MCF 10A (cell line): ENCODE measurements at regions not wholly inside any gene's neighbourhood (a gene's known extent, or its start where the extent isn't known, plus 50 kb on each side); places are given as distances from the start of the nearest gene placed in this dataset.

Experiments used
- BruUV-seq: library from RNA; stranded (reverse); fragments of 400-500 nt; replicated peaks from 2 replicates; lab custom pipeline; 2021; lab: Mats Ljungman, UMichigan
- CTCF ChIA-PET: fragments of 300-600 bp; sonication (Branson Sonifier 250); formaldehyde crosslinking; extraction: SDS; loops from one replicate; lab custom pipeline; 2021; ENCODE audit warnings: antibody characterized with exemption, inconsistent platforms; lab: Yijun Ruan, JAX
- POLR2A ChIA-PET: fragments of 300-600, 350-650 bp; sonication (Branson Sonifier 250); formaldehyde crosslinking; extraction: SDS; loops from one replicate; lab custom pipeline; 2020; ENCODE audit warnings: antibody characterized with exemption, inconsistent platforms; lab: Yijun Ruan, JAX
- DNase-seq: peaks from one replicate; pipeline ENCODE4 v3.0.0-alpha.2; 2018; ENCODE audit not compliant: unreplicated experiment
- H3K27ac Mint-ChIP-seq: one replicate; pipeline ENCODE4 v1.8.0; 2022; ENCODE audit warnings: mild to moderate bottlenecking, low read depth, mixed read lengths; ENCODE audit not compliant: unreplicated experiment
- H3K27me3 Mint-ChIP-seq: one replicate; pipeline ENCODE4 v1.8.0; 2022; ENCODE audit warnings: mixed read lengths; ENCODE audit not compliant: insufficient read depth, unreplicated experiment
- H3K36me3 Mint-ChIP-seq: one replicate; pipeline ENCODE4 v1.8.0; 2022; ENCODE audit warnings: mild to moderate bottlenecking, moderate library complexity, mixed read lengths; ENCODE audit not compliant: insufficient read depth, unreplicated experiment
- H3K4me1 Mint-ChIP-seq: one replicate; pipeline ENCODE4 v1.8.0; 2022; ENCODE audit warnings: mixed read lengths; ENCODE audit not compliant: insufficient read depth, unreplicated experiment
- H3K4me3 Mint-ChIP-seq: one replicate; pipeline ENCODE4 v1.8.0; 2022; ENCODE audit warnings: mild to moderate bottlenecking, moderate library complexity, mixed read lengths; ENCODE audit not compliant: unreplicated experiment
- H3K9me3 Mint-ChIP-seq: one replicate; pipeline ENCODE4 v1.8.0; 2022; ENCODE audit warnings: mixed read lengths; ENCODE audit not compliant: unreplicated experiment
- intact Hi-C: fragments of 100-400 bp; cut with micrococcal nuclease; formaldehyde crosslinking; loops from 2 replicates; pipeline ENCODE4 v1.14.1; 2022
- TF ChIP-seq, protein P1 (sequence below): fragments of 200-600 bp; IDR thresholded peaks from one replicate; pipeline ENCODE4 v1.8.0; 2022; ENCODE audit warnings: antibody characterized with exemption, mild to moderate bottlenecking; ENCODE audit not compliant: unreplicated experiment

- intact Hi-C loops, result no loop called here
- H3K4me1 Mint-ChIP-seq, result no peaks in the 10 kb centered on the region
- TF ChIP-seq, protein P1, sequence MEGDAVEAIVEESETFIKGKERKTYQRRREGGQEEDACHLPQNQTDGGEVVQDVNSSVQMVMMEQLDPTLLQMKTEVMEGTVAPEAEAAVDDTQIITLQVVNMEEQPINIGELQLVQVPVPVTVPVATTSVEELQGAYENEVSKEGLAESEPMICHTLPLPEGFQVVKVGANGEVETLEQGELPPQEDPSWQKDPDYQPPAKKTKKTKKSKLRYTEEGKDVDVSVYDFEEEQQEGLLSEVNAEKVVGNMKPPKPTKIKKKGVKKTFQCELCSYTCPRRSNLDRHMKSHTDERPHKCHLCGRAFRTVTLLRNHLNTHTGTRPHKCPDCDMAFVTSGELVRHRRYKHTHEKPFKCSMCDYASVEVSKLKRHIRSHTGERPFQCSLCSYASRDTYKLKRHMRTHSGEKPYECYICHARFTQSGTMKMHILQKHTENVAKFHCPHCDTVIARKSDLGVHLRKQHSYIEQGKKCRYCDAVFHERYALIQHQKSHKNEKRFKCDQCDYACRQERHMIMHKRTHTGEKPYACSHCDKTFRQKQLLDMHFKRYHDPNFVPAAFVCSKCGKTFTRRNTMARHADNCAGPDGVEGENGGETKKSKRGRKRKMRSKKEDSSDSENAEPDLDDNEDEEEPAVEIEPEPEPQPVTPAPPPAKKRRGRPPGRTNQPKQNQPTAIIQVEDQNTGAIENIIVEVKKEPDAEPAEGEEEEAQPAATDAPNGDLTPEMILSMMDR, result no peak
- BruUV-seq, result no TSS peak
- no peaks in the 10 kb centered on the region for H3K36me3 Mint-ChIP-seq
- ChIA-PET POLR2A (no interaction called here), CTCF (no interaction called here)
- H3K9me3 Mint-ChIP-seq, result no peaks in the 10 kb centered on the region
- DNase-seq, result no peak
- no peak overlapping the region for H3K27ac Mint-ChIP-seq
- no peak overlapping the region for H3K4me3 Mint-ChIP-seq
- peaks cover 70% of the 10 kb centered on the region for H3K27me3 Mint-ChIP-seq
Measured at GRCh38 chrX:134137341-134137740, 99.6 kb upstream of the CCDC160 start.

DNA sequence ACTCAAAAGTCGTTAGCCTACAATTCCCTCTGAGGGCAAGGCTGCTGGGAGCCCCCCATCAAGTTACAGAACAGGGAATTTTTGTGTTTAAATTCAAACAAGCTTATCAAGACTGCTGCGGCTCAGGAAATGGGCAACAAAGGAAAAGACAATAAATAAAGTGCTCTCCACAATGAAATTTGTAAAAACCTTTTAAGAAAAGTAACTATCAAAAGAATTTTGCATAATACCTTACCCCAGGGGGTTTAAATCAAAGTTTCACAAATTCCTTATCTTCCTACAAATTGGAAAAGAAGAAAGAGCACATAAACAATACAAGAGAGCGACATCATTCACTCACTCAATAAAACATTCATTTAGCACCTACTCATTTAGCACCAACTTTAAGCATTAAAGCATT lies 97.9 kb upstream of the CCDC160 start:
- Mint-ChIP-seq H3K4me3 (no peak overlapping the region), H3K9me3 (no peaks in the 10 kb centered on the region), H3K27ac (no peak overlapping the region), H3K36me3 (no peaks in the 10 kb centered on the region), H3K4me1 (no peaks in the 10 kb centered on the region), H3K27me3 (peaks cover 75% of the 10 kb centered on the region)
- TF ChIP-seq, protein P1, result no peak
- DNase-seq, result no peak
- ChIA-PET CTCF (interaction anchor here (1.2 kb wide), 1 partner anchor 180 kb away, joined by 4 read pairs; no protein-coding TSS in a partner anchor), POLR2A (no interaction called here)
- BruUV-seq, result no TSS peak
- intact Hi-C loops, result no loop called here

- H3K27ac Mint-ChIP-seq, result no peak overlapping the region
- intact Hi-C loops, result loop anchor here (1.0 to 10.0 kb wide), 3 partner anchors 119 to 352 kb away; no protein-coding TSS in a partner anchor
- no peaks in the 10 kb centered on the region for H3K9me3 Mint-ChIP-seq
- ChIA-PET CTCF (interaction anchor here (0.6 to 4.2 kb wide), 37 partner anchors 9 to 1596 kb away, joined by 3 to 51 read pairs (median 4); no protein-coding TSS in a partner anchor), POLR2A (interaction anchor here (0.6 to 1.0 kb wide), 5 partner anchors 226 to 515 kb away, joined by 3 to 4 read pairs (median 3); no protein-coding TSS in a partner anchor)
- no peaks in the 10 kb centered on the region for H3K36me3 Mint-ChIP-seq
- H3K4me1 Mint-ChIP-seq, result no peaks in the 10 kb centered on the region
- TF ChIP-seq, protein P1, result peak; percentile 38
- DNase-seq, result peak; percentile 36
- no peak overlapping the region for H3K4me3 Mint-ChIP-seq
- BruUV-seq, result no TSS peak
- peaks cover 34% of the 10 kb centered on the region for H3K27me3 Mint-ChIP-seq
Measured at GRCh38 chrX:134144231-134144630, 92.8 kb upstream of the CCDC160 start.

DNA sequence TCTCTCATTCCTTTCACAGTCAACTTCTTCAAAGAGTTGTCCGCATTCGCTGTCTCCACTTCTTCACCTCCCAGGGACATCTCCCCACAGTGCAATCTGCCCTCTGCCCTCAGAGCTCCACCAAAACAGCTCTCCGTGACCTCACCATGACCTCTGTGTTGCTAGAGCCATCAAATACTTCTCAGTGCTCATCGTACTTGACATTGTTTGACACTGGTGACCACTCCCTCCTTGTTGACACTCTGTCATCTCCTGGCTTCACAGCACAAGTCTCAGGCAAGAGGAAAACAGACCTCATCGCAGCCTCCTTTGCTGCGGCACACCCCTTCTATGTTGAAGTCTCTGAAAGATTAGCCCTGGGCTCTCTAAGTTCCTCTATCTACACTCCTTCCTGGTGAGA lies 90.5 kb upstream of the CCDC160 start:
- intact Hi-C loops, result loop anchor here (10.0 kb wide), 1 partner anchor 122 kb away; no protein-coding TSS in a partner anchor
- DNase-seq, result no peak
- ChIA-PET CTCF (interaction anchor here (0.7 to 4.2 kb wide), 2 partner anchors 16 to 354 kb away, joined by 5 to 51 read pairs; no protein-coding TSS in a partner anchor), POLR2A (interaction anchor here (0.5 kb wide), 1 partner anchor 141 kb away, joined by 3 read pairs; no protein-coding TSS in a partner anchor)
- TF ChIP-seq, protein P1, result no peak
- Mint-ChIP-seq H3K27ac (no peak overlapping the region), H3K9me3 (no peaks in the 10 kb centered on the region), H3K27me3 (peaks cover 13% of the 10 kb centered on the region), H3K4me1 (no peaks in the 10 kb centered on the region), H3K4me3 (no peak overlapping the region), H3K36me3 (no peaks in the 10 kb centered on the region)
- no TSS peak for BruUV-seq
